Activated T-helper 2 cell treated with anti-CD3 and anti-CD28 coated beads, Interferon-gamma antibody, Interleukin-2, Interleukin-4, amounts not matched to agents 10 μg/mL and 5 μg/mL and 100 μg/mL, durations not matched to agents 14 hours and 24 hours and 36 hours (primary cell): ENCODE measurements at regions not wholly inside any gene's neighbourhood (a gene's known extent, or its start where the extent isn't known, plus 50 kb on each side); places are given as distances from the start of the nearest gene placed in this dataset.
"Not testable (repeated sequence)": the region's sequence is repeated elsewhere in the genome, so short reads cannot be mapped to it uniquely, and the experiment has no call there.

ENCODE experiments used
- DNase-seq: peaks from one replicate; pipeline ENCODE4 v3.0.0; 2021; ENCODE audit warnings: low spot score
- H3K27ac Mint-ChIP-seq: one replicate; pipeline ENCODE4 v1.8.0; 2021; ENCODE audit warnings: mixed read lengths
- H3K27me3 Mint-ChIP-seq: one replicate; pipeline ENCODE4 v1.8.0; 2021; ENCODE audit warnings: low read depth, mixed read lengths
- H3K36me3 Mint-ChIP-seq: one replicate; pipeline ENCODE4 v1.8.0; 2021; ENCODE audit warnings: low read depth, mixed read lengths
- H3K4me1 Mint-ChIP-seq: one replicate; pipeline ENCODE4 v1.8.0; 2021; ENCODE audit warnings: low read depth, mixed read lengths
- H3K4me3 Mint-ChIP-seq: one replicate; pipeline ENCODE4 v1.8.0; 2021; ENCODE audit warnings: low read depth, mild to moderate bottlenecking, moderate library complexity, mixed read lengths
- H3K9me3 Mint-ChIP-seq: one replicate; pipeline ENCODE4 v1.8.0; 2021; ENCODE audit warnings: mixed read lengths
- intact Hi-C: fragments of 100-400 bp; cut with micrococcal nuclease; formaldehyde crosslinking; loops from one replicate; pipeline ENCODE4 v1.15.1; 2023

DNA sequence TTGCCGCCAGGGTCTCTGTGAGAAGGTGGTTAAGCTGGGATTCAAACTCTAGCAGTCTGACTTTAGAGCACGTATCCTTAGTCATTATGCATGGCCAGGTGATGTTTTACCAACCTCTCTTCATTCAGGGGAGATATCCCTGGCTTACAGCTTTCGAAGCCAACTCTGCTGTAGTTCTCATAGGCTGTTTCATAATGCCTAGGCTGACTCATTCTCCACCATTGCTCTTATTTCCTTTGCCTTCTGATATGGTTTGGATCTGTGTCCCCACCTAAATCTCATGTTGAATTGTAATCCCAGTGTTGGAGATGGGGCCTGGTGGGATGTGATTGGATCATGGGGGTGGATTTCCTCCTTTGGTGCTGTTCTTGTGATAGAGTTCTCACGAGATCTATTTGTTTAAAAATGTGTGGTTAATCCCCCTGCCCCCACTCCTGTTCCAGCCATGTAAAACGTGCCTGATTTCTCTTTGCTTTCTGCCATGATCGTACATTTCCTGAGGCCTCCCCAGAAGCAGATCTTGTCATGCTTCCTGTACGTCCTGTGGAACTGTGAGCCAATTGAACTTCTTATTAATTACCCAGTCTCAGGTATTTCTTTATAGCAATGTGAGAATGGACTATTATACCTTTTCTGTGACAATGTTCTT, 94.6 kb upstream of the MAN1A1 start:
- H3K4me3 Mint-ChIP-seq = no peak overlapping the region
- H3K9me3 Mint-ChIP-seq = peaks cover 22% of the 10 kb centered on the region
- H3K4me1 Mint-ChIP-seq = peaks cover 41% of the 10 kb centered on the region
- no peaks in the 10 kb centered on the region for H3K27me3 Mint-ChIP-seq
- H3K36me3 Mint-ChIP-seq = peaks cover 24% of the 10 kb centered on the region
- DNase-seq = no peak
- intact Hi-C loops = no loop called here
- no peak overlapping the region for H3K27ac Mint-ChIP-seq

DNA sequence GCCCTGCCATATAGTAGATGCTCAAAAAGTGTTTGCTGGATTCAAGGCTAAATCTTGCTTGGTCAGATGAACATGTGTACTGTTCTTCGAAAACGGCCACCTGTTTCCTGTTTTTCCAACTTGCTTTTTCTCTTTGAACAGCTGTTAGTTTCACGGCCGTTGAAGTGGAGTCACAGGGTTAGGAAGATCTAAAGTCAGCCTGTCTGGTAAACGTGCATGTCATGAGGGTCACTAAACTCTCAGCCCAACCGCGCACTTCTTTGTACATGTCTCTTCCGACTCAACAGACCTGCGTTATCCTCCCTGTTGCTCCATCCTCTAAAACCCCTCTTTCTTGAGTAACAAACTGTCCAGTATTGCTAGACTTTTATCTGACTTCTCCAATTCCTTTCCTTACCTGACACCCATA, 93.2 kb upstream of the MAN1A1 start:
- intact Hi-C loops = no loop called here
- Mint-ChIP-seq H3K27ac (no peak overlapping the region), H3K36me3 (peaks cover 24% of the 10 kb centered on the region), H3K9me3 (peaks cover 22% of the 10 kb centered on the region), H3K4me3 (no peak overlapping the region), H3K4me1 (peaks cover 38% of the 10 kb centered on the region), H3K27me3 (peaks cover 7% of the 10 kb centered on the region)
- DNase-seq = no peak

GRCh38 chr6:119440953-119441352, 91.4 kb upstream of the MAN1A1 start:
- intact Hi-C loops = no loop called here
- Mint-ChIP-seq H3K27ac (no peak overlapping the region), H3K4me3 (no peak overlapping the region), H3K36me3 (peaks cover 24% of the 10 kb centered on the region), H3K4me1 (peaks cover 28% of the 10 kb centered on the region), H3K27me3 (peaks cover 7% of the 10 kb centered on the region), H3K9me3 (peaks cover 22% of the 10 kb centered on the region)
- DNase-seq = no peak

DNA sequence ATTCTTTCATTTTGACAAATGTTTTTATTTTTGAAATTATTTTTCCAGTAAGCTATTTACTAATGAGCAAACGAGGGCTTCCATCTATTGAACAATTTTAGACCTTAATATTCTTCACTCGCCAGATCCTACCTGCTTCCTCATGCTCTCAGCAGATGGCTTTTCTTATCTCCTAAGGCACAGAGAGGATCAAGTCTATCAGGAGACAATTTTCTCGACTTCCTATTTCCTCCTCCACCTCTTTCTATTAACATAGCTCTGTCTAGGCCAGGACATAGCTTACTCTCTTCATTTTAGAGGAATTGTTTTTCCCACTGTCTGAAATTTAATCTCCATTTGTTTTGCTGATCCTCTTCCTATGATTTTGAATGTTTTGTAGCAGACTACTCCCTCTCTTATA, 87.0 kb upstream of the MAN1A1 start:
- peaks cover under 1% of the 10 kb centered on the region for H3K9me3 Mint-ChIP-seq
- H3K4me1 Mint-ChIP-seq = no peaks in the 10 kb centered on the region
- intact Hi-C loops = no loop called here
- peaks cover 15% of the 10 kb centered on the region for H3K27me3 Mint-ChIP-seq
- no peaks in the 10 kb centered on the region for H3K36me3 Mint-ChIP-seq
- DNase-seq = no peak
- H3K4me3 Mint-ChIP-seq = no peak overlapping the region
- H3K27ac Mint-ChIP-seq = no peak overlapping the region

GRCh38 chr6:119431799-119432198, 82.2 kb upstream of the MAN1A1 start:
- Mint-ChIP-seq H3K27ac (no peak overlapping the region), H3K4me1 (no peaks in the 10 kb centered on the region), H3K36me3 (no peaks in the 10 kb centered on the region), H3K4me3 (no peak overlapping the region), H3K27me3 (peaks cover 8% of the 10 kb centered on the region), H3K9me3 (no peaks in the 10 kb centered on the region)
- intact Hi-C loops = no loop called here
- no peak for DNase-seq

DNA sequence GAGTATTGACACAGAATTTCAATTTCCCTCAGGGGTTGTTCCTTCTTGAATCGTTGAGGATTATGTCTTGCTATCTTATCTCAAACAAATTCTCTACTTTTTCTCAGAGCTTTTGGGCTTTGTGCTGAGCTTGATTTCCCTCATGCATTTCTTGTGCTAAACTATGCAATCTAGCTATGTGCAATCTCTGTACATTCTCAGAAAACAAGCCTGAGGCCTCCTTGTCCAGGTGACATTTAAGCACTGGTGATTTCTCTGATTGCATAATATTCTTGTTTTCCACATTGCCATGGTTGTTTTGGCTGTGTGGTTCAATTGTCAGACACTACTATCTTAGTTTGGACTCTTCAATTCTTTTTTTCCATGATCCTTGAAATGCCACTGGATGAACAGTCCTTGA, 81.2 kb upstream of the MAN1A1 start:
- no peak for DNase-seq
- H3K36me3 Mint-ChIP-seq = no peaks in the 10 kb centered on the region
- intact Hi-C loops = no loop called here
- H3K27me3 Mint-ChIP-seq = peaks cover 8% of the 10 kb centered on the region
- no peaks in the 10 kb centered on the region for H3K4me1 Mint-ChIP-seq
- no peak overlapping the region for H3K4me3 Mint-ChIP-seq
- H3K9me3 Mint-ChIP-seq = no peaks in the 10 kb centered on the region
- H3K27ac Mint-ChIP-seq = no peak overlapping the region

GRCh38 chr6:119428633-119429032, 79.1 kb upstream of the MAN1A1 start:
- peaks cover 3% of the 10 kb centered on the region for H3K9me3 Mint-ChIP-seq
- intact Hi-C loops = no loop called here
- DNase-seq = no peak
- peaks cover 3% of the 10 kb centered on the region for H3K4me1 Mint-ChIP-seq
- no peak overlapping the region for H3K27ac Mint-ChIP-seq
- H3K36me3 Mint-ChIP-seq = no peaks in the 10 kb centered on the region
- peaks cover 14% of the 10 kb centered on the region for H3K27me3 Mint-ChIP-seq
- no peak overlapping the region for H3K4me3 Mint-ChIP-seq

GRCh38 chr6:119426619-119427018, 77.1 kb upstream of the MAN1A1 start:
- H3K36me3 Mint-ChIP-seq = no peaks in the 10 kb centered on the region
- no peak for DNase-seq
- intact Hi-C loops = no loop called here

DNA sequence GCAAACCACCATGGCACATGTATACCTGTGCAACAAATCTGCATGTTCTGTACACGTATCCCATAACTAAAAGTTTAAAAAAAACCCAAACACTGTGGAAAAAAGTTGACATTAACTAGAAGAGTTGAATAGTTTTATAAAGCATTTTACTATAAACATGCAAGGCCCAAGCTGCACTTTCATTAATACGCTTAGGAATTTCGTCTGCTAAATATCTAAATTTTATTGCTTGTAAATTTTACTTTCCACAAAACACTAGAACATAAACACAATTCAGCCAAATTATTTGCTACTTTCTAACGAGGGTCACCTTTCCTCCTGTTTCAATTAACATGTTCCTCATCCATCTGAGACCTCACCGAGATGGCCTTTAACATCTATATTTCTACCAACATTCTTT, 74.4 kb upstream of the MAN1A1 start:
- intact Hi-C loops = no loop called here
- peaks cover 11% of the 10 kb centered on the region for H3K27me3 Mint-ChIP-seq
- H3K27ac Mint-ChIP-seq = no peak overlapping the region
- H3K4me3 Mint-ChIP-seq = no peak overlapping the region
- no peak for DNase-seq
- peaks cover 3% of the 10 kb centered on the region for H3K4me1 Mint-ChIP-seq
- no peaks in the 10 kb centered on the region for H3K36me3 Mint-ChIP-seq
- H3K9me3 Mint-ChIP-seq = peaks cover 29% of the 10 kb centered on the region

More at GRCh38 chr6:119426619-119427018, 77.1 kb upstream of the MAN1A1 start:
- no peak overlapping the region for H3K27ac Mint-ChIP-seq
- no peak overlapping the region for H3K4me3 Mint-ChIP-seq
- peaks cover 9% of the 10 kb centered on the region for H3K9me3 Mint-ChIP-seq
- peaks cover 3% of the 10 kb centered on the region for H3K4me1 Mint-ChIP-seq
- peaks cover 8% of the 10 kb centered on the region for H3K27me3 Mint-ChIP-seq

GRCh38 chr6:119418084-119418483, 68.5 kb upstream of the MAN1A1 start:
- H3K4me1 Mint-ChIP-seq, H3K36me3 Mint-ChIP-seq, H3K27ac Mint-ChIP-seq, H3K27me3 Mint-ChIP-seq, intact Hi-C loops, H3K4me3 Mint-ChIP-seq, DNase-seq: not testable (repeated sequence)
- H3K9me3 Mint-ChIP-seq = peaks cover 53% of the 10 kb centered on the region

DNA sequence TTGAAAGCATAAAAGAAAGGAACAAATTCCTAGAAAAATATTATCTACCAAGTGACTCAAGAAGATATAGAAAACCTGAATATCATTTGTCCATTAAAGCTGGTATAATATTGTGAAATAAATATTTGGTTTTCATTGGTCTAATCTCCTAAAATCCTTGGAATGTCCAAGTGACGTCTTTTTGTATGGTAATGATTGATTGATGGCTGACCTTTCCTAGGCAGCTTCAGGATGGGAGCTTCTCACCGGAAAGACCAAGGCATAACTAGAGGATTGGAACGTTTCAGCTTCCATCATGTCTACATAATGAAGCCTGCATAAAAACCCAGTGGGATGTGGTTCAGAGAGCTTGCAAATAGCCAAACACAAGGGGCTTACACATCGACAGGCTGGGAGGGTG, 57.6 kb upstream of the MAN1A1 start:
- DNase-seq = no peak
- Mint-ChIP-seq H3K4me3 (no peak overlapping the region), H3K4me1 (no peaks in the 10 kb centered on the region), H3K9me3 (peaks cover 17% of the 10 kb centered on the region), H3K27ac (no peak overlapping the region), H3K36me3 (no peaks in the 10 kb centered on the region), H3K27me3 (peaks cover 7% of the 10 kb centered on the region)
- intact Hi-C loops = no loop called here

DNA sequence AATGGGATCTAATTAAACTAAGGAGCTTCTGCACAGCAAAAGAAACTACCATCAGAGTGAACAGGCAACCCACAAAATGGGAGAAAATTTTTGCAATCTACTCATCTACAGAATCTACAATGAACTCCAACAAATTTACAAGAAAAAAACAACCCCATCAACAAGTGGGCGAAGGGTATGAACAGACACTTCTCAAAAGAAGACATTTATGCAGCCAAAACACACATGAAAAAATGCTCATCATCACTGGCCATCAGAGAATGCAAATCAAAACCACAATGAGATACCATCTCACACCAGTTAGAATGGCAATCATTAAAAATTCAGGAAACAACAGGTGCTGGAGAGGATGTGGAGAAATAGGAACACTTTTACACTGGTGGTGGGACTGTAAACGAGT, 55.6 kb upstream of the MAN1A1 start:
- H3K36me3 Mint-ChIP-seq, H3K4me3 Mint-ChIP-seq, H3K4me1 Mint-ChIP-seq, DNase-seq, intact Hi-C loops, H3K27me3 Mint-ChIP-seq, H3K27ac Mint-ChIP-seq: not testable (repeated sequence)
- H3K9me3 Mint-ChIP-seq = peaks cover 19% of the 10 kb centered on the region
